ENCODE measurements at regions not wholly inside any gene's neighbourhood (a gene's known extent, or its start where the extent isn't known, plus 50 kb on each side); places are given as distances from the start of the nearest gene placed in this dataset.

DNA sequence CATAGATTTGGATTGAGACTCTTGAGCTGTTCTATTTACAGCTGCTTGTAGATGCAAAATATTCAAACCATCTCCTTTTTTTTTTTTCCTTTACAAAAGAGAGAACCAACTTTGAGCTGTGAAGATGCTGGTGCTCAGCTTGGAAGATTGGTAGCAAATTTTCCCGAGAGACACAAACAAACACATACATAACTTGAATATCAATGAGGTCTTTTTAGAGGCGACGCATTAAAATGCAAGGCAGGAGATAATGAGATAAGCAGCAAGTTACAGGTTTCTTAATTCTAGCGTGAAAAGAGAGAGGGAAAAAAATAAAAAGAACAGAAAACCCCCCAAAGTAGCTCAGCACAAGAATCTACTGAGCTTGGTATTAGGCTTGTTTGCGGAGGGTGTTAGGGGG, 247.0 kb upstream of the SORL1-AS1 start:
- Mint-ChIP-seq H3K9me3 (ENCODE audit: unreplicated experiment) (no peaks in the 10 kb centered on the region), H3K27me3 (ENCODE audit: unreplicated experiment) (peaks cover 41% of the 10 kb centered on the region), H3K36me3 (ENCODE audit: unreplicated experiment) (no peaks in the 10 kb centered on the region), H3K4me3 (ENCODE audit: unreplicated experiment) (no peak overlapping the region), H3K4me1 (ENCODE audit: unreplicated experiment) (peaks cover 4% of the 10 kb centered on the region), H3K27ac (ENCODE audit: unreplicated experiment) (no peak overlapping the region)
- no peak for DNase-seq (ENCODE audit: extremely low spot score, unreplicated experiment)
- TF ChIP-seq CTCF (IDR thresholded peaks at IDR 0.05): no peak

GRCh38 chr11:121696931-121697670, 244.3 kb upstream of the SORL1-AS1 start:
- TF ChIP-seq CTCF (IDR thresholded peaks at IDR 0.05): no peak
- Mint-ChIP-seq H3K27ac (ENCODE audit: unreplicated experiment) (no peak overlapping the region), H3K4me1 (ENCODE audit: unreplicated experiment) (peaks cover 4% of the 10 kb centered on the region), H3K27me3 (ENCODE audit: unreplicated experiment) (peaks cover 20% of the 10 kb centered on the region), H3K4me3 (ENCODE audit: unreplicated experiment) (no peak overlapping the region), H3K36me3 (ENCODE audit: unreplicated experiment) (no peaks in the 10 kb centered on the region), H3K9me3 (ENCODE audit: unreplicated experiment) (no peaks in the 10 kb centered on the region)
- no peak for DNase-seq (ENCODE audit: extremely low spot score, unreplicated experiment)

DNA sequence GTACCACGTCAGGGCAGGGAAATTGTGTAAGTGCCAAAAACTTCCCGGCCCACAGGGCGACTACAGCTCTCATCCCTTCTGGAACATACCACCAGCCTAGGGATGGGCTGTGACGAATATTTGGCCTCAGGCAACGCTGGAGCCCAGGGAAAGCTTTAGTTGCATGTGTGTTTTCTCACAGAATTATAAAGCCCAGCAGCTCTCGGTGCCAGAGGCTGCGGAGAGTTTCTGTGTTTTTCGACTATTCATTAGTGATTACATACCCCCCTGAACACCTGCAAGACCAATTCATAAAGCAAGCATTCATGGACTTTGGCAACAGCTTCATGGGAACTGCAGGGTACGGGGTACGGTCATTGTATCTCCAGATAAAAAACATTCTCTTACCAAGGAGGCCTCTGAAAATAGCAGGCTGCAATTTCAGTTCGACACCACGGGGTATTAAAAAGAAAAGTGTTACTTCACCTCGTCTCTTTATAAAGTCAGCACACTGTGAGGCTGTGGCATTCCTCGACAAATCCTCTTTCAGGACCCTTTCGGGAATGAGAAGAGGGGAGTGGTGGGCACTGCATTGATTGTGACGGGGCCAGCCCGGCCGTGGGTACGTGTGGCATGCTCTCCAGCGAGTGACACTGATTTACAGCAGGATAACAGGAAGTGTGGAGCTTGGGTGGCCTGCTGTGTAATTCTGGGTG, 243.6 kb upstream of the SORL1-AS1 start:
- Mint-ChIP-seq H3K4me1 (ENCODE audit: unreplicated experiment) (peaks cover 4% of the 10 kb centered on the region), H3K9me3 (ENCODE audit: unreplicated experiment) (no peaks in the 10 kb centered on the region), H3K27ac (ENCODE audit: unreplicated experiment) (no peak overlapping the region), H3K4me3 (ENCODE audit: unreplicated experiment) (no peak overlapping the region), H3K36me3 (ENCODE audit: unreplicated experiment) (no peaks in the 10 kb centered on the region), H3K27me3 (ENCODE audit: unreplicated experiment) (peaks cover 14% of the 10 kb centered on the region)
- DNase-seq (ENCODE audit: extremely low spot score, unreplicated experiment): no peak
- TF ChIP-seq CTCF (IDR thresholded peaks at IDR 0.05): no peak

- H3K4me3 Mint-ChIP-seq (ENCODE audit: unreplicated experiment): no peak overlapping the region
- H3K9me3 Mint-ChIP-seq (ENCODE audit: unreplicated experiment): no peaks in the 10 kb centered on the region
- DNase-seq (ENCODE audit: extremely low spot score, unreplicated experiment): no peak
- TF ChIP-seq CTCF (IDR thresholded peaks at IDR 0.05): no peak
- H3K36me3 Mint-ChIP-seq (ENCODE audit: unreplicated experiment): no peaks in the 10 kb centered on the region
- H3K27ac Mint-ChIP-seq (ENCODE audit: unreplicated experiment): no peak overlapping the region
- no peaks in the 10 kb centered on the region for H3K27me3 Mint-ChIP-seq (ENCODE audit: unreplicated experiment)
- peaks cover 10% of the 10 kb centered on the region for H3K4me1 Mint-ChIP-seq (ENCODE audit: unreplicated experiment)
These were observed 239.5 kb upstream of the SORL1-AS1 start for GRCh38 chr11:121692236-121692635.

DNA sequence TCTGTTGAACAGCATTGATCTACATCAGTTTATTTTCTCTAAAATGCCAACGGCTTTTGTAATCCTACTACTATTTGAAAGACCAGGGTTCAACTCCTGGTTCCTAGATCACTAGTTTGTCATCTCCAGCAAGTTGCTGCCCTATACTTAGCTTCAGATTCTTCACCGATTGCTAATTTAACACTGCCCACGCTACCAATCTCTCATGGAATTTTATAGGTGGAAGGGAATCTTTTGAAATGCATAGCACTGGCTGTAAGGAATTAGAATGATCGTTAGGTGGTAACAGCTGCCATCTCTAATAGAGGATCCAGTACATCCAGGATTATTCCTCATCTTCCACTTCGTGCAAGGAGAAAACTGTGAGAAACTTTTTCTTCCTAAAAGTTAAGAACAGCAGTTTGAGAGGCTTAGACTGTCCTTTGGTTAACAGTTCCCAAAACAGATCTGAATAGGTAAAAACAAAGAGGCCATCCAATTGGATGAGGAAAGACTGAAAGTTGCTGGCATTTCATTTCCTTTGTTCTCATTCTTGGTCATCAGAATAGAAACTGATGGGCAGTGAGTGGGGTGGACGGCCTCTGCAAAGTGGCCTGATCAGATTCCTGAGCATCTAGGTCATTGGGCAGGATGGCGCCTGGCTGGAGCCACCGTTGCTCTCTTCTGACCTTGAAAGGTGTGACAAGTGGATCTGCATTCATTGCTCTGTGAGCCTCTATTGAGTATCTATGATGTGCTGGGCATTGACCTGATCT, 236.3 kb upstream of the SORL1-AS1 start:
- H3K9me3 Mint-ChIP-seq (ENCODE audit: unreplicated experiment): no peaks in the 10 kb centered on the region
- no peak overlapping the region for H3K4me3 Mint-ChIP-seq (ENCODE audit: unreplicated experiment)
- TF ChIP-seq CTCF (IDR thresholded peaks at IDR 0.05): no peak
- peaks cover 6% of the 10 kb centered on the region for H3K4me1 Mint-ChIP-seq (ENCODE audit: unreplicated experiment)
- no peaks in the 10 kb centered on the region for H3K27me3 Mint-ChIP-seq (ENCODE audit: unreplicated experiment)
- DNase-seq (ENCODE audit: extremely low spot score, unreplicated experiment): no peak
- H3K36me3 Mint-ChIP-seq (ENCODE audit: unreplicated experiment): no peaks in the 10 kb centered on the region
- no peak overlapping the region for H3K27ac Mint-ChIP-seq (ENCODE audit: unreplicated experiment)
